ENCODE measurements at regions not wholly inside any gene's neighbourhood (a gene's known extent, or its start where the extent isn't known, plus 50 kb on each side); places are given as distances from the start of the nearest gene placed in this dataset.

GRCh38 chr16:25487888-25488287, 203.9 kb upstream of the HS3ST4 start:
- POLR2A ChIA-PET: no interaction called here
- DNase-seq (ENCODE audit: extremely low spot score): no peak
- no peak for TF ChIP-seq CTCF (IDR thresholded peaks at IDR 0.05; ENCODE audit: control extremely low read depth, extremely low read depth, low read depth, missing control alignments)
- CTCF ChIA-PET: interaction anchor here (0.5 kb wide), 1 partner anchor 198 kb away, joined by 3 read pairs; no protein-coding TSS in a partner anchor

GRCh38 chr16:25481636-25482035, 210.1 kb upstream of the HS3ST4 start:
- CTCF ChIA-PET: no interaction called here
- no peak for TF ChIP-seq CTCF (IDR thresholded peaks at IDR 0.05; ENCODE audit: control extremely low read depth, extremely low read depth, low read depth, missing control alignments)
- DNase-seq (ENCODE audit: extremely low spot score): no peak
- POLR2A ChIA-PET: no interaction called here

- ChIA-PET POLR2A (no interaction called here), CTCF (interaction anchor here (1.0 kb wide), 1 partner anchor 33 kb away, joined by 3 read pairs; no protein-coding TSS in a partner anchor)
- TF ChIP-seq CTCF (IDR thresholded peaks at IDR 0.05; ENCODE audit: control extremely low read depth, extremely low read depth, low read depth, missing control alignments): no peak
- no peak for DNase-seq (ENCODE audit: extremely low spot score)
Observed at GRCh38 chr16:25478476-25478875, 213.3 kb upstream of the HS3ST4 start.

GRCh38 chr16:25464058-25464457, 206.4 kb upstream of the ZKSCAN2 start:
- DNase-seq (ENCODE audit: extremely low spot score): no peak
- ChIA-PET CTCF (interaction anchor here (1.6 kb wide), 1 partner anchor 41 kb away, joined by 3 read pairs; no protein-coding TSS in a partner anchor), POLR2A (no interaction called here)
- TF ChIP-seq CTCF (IDR thresholded peaks at IDR 0.05; ENCODE audit: control extremely low read depth, extremely low read depth, low read depth, missing control alignments): no peak

- no peak for TF ChIP-seq CTCF (IDR thresholded peaks at IDR 0.05; ENCODE audit: control extremely low read depth, extremely low read depth, low read depth, missing control alignments)
- ChIA-PET POLR2A (no interaction called here), CTCF (no interaction called here)
- no peak for DNase-seq (ENCODE audit: extremely low spot score)
Observed at GRCh38 chr16:25449802-25450201, 192.2 kb upstream of the ZKSCAN2 start.

- no peak for TF ChIP-seq CTCF (IDR thresholded peaks at IDR 0.05; ENCODE audit: control extremely low read depth, extremely low read depth, low read depth, missing control alignments)
- CTCF ChIA-PET: no interaction called here
- DNase-seq (ENCODE audit: extremely low spot score): no peak
- POLR2A ChIA-PET: no interaction called here
Observed at GRCh38 chr16:25443994-25444393, 186.3 kb upstream of the ZKSCAN2 start.

GRCh38 chr16:25434064-25434463, 176.4 kb upstream of the ZKSCAN2 start:
- no peak for TF ChIP-seq CTCF (IDR thresholded peaks at IDR 0.05; ENCODE audit: control extremely low read depth, extremely low read depth, low read depth, missing control alignments)
- ChIA-PET CTCF (interaction anchor here (1.5 kb wide), 1 partner anchor 11 kb away, joined by 5 read pairs; no protein-coding TSS in a partner anchor), POLR2A (no interaction called here)
- no peak for DNase-seq (ENCODE audit: extremely low spot score)
